Pancreas (tissue), 10 donors: ENCODE measurements at regions not wholly inside any gene's neighbourhood (a gene's known extent, or its start where the extent isn't known, plus 50 kb on each side); places are given as distances from the start of the nearest gene placed in this dataset.

Experiments used
- ATAC-seq, 4 donors: fragments of 200-7000 bp; cut with Tn5 transposase; one replicate each; pipeline versions ENCODE4 v1.8.0 to v1.9.1; 2020; ENCODE audit warnings: mild to moderate bottlenecking in 4 of 4, moderate library complexity in 4 of 4
- DNase-seq, 6 donors: peaks; one replicate each; pipeline ENCODE4 v3.0.0-alpha.2; 2020
- FAIRE-seq: peaks from 2 replicates; lab custom pipeline; 2012; peaks lifted over from hg19 to GRCh38; lab: Jason Lieb, UNC
- H3K27ac ChIP-seq, 4 donors: fragments of 200-600 bp; sonication (generic); 1 replicate in 3 of 4; 2 replicates in 1 of 4; pipeline versions ENCODE4 v1.5.0 to v1.8.0; 2020
- H3K27me3 ChIP-seq, 4 donors: fragments of 200-600 bp; one replicate each; pipeline ENCODE4 v1.8.0; 2021
- H3K36me3 ChIP-seq, 3 donors: fragments of 200-600 bp; sonication (generic) in 1 of 3; one replicate each; pipeline versions ENCODE4 v1.5.0 to v1.8.0; 2020 to 2021
- H3K4me1 ChIP-seq, 3 donors: fragments of 200-600 bp; one replicate each; pipeline ENCODE4 v1.8.0; 2021
- H3K4me3 ChIP-seq, 4 donors: fragments of 200-600 bp; sonication (generic) in 2 of 4; one replicate each; pipeline versions ENCODE4 v1.5.0 to v1.8.0; 2020 to 2021
- H3K9me3 ChIP-seq, 4 donors: fragments of 200-600 bp; one replicate each; pipeline ENCODE4 v1.8.0; 2021
- CTCF ChIP-seq, 4 donors: fragments of 200-600 bp; sonication (generic) in 3 of 4; IDR thresholded peaks; one replicate each; pipeline versions ENCODE4 v1.5.0 to v1.8.0; 2021; ENCODE audit warnings: antibody characterized with exemption in 4 of 4
- WGBS, 2 donors: extraction: QIAGEN DNeasy Blood & Tissue Kit; methylation state at CpG; one replicate each; pipeline ENCODE4 v1.1.7; 2013; 5-methylcytosine and 5-hydroxymethylcytosine counted together
- intact Hi-C, 3 donors: fragments of 100-400 bp; cut with DNase I; formaldehyde crosslinking; loops; one replicate each; pipeline versions ENCODE4 v1.11.1 to v1.14.2; 2022
- donor health status: healthy with polysubstance abuse.
- donor health status: DM: no; HTN: no; CAD: no; lungs with moderate emphysema.
- donor health status: DM: no; HTN: no; CAD: no.
- donor health status: control.
- donor health status: control.
- donor health status: Bipolar disorder and iron deficiency.
- donor health status: DM: yes; HTN: yes; CAD: no.
- donor health status: DM: no; HTN: no; CAD: no.
- donor health status: DM: no; HTN: no; CAD: no.
- donor health status: DM: yes; HTN: yes; CAD: no.

GRCh38 chr2:216909541-216910210, 49.8 kb upstream of the TNP1 start:
- intact Hi-C loops = no loop called here
- no peaks in the 10 kb centered on the region for H3K9me3 ChIP-seq
- no peaks in the 10 kb centered on the region for H3K4me1 ChIP-seq
- DNase-seq = no peak
- H3K27me3 ChIP-seq = no peaks in the 10 kb centered on the region
- no peak for TF ChIP-seq CTCF (IDR thresholded peaks at IDR 0.05)
- 63 to 66% methylated on average over 8 of the region's 8 CpGs for WGBS, 2 donors
- ATAC-seq = no peak
- H3K36me3 ChIP-seq = no peaks in the 10 kb centered on the region
- H3K4me3 ChIP-seq = no peak overlapping the region
- no peak for FAIRE-seq
- no peak overlapping the region for H3K27ac ChIP-seq
